Endothelial cell of umbilical vein (primary cell): ENCODE measurements at regions not wholly inside any gene's neighbourhood (a gene's known extent, or its start where the extent isn't known, plus 50 kb on each side); places are given as distances from the start of the nearest gene placed in this dataset.

Experiments
- BruUV-seq: library from RNA; stranded (reverse); fragments of 400-500 nt; replicated peaks from 2 replicates; lab custom pipeline; 2021; lab: Mats Ljungman, UMichigan
- CTCF ChIA-PET: fragments of 300-600, 350-600 bp; sonication (Branson Sonifier 250); formaldehyde crosslinking; loops from one replicate; lab custom pipeline; 2021; ENCODE audit warnings: antibody characterized with exemption, inconsistent platforms; lab: Charles Lee
- POLR2A ChIA-PET: fragments of 300-600, 350-600 bp; sonication (Branson Sonifier 250); formaldehyde crosslinking; loops from one replicate; lab custom pipeline; 2021; ENCODE audit warnings: antibody characterized with exemption, inconsistent platforms; lab: Charles Lee
- DNase-seq: peaks from one replicate; pipeline ENCODE4 v3.0.0-alpha.2; 2011; ENCODE audit warnings: low read depth, low spot score
- FAIRE-seq: peaks from 2 replicates; lab custom pipeline; 2011; peaks lifted over from hg19 to GRCh38; lab: Jason Lieb, UNC
- H2AFZ ChIP-seq: 2 replicates; pipeline ENCODE4 v1.6.0; 2012; ENCODE audit warnings: low read depth, low read length, control low read depth, inconsistent platforms
- H3K27ac ChIP-seq: 2 replicates; pipeline ENCODE4 v1.5.1; 2011; ENCODE audit warnings: low read depth, mild to moderate bottlenecking, control low read depth, low read length, moderate library complexity; ENCODE audit not compliant: insufficient read depth
- H3K27me3 ChIP-seq, 2 experiments: 2 replicates each; pipeline versions ENCODE4 v1.6.0 to v1.6.1; 2011; ENCODE audit warnings: low read length in 2 of 2, mixed read lengths in 1 of 2; ENCODE audit not compliant: control insufficient read depth in 2 of 2, insufficient read depth in 2 of 2
- H3K36me3 ChIP-seq, 2 experiments: 2 replicates in 1 of 2; 3 replicates in 1 of 2; pipeline ENCODE4 v1.5.1; 2011; ENCODE audit warnings: low read length in 2 of 2, mild to moderate bottlenecking in 1 of 2, moderate library complexity in 1 of 2; ENCODE audit not compliant: control insufficient read depth in 2 of 2, insufficient read depth in 2 of 2; ENCODE audit errors: extremely low read depth in 1 of 2
- H3K4me1 ChIP-seq: 3 replicates; pipeline ENCODE4 v1.5.1; 2011; ENCODE audit warnings: mild to moderate bottlenecking, low read length; ENCODE audit not compliant: control insufficient read depth, insufficient read depth; ENCODE audit errors: extremely low read depth
- H3K4me2 ChIP-seq: 2 replicates; pipeline ENCODE4 v1.6.1; 2011; ENCODE audit warnings: low read length, control low read depth, mixed read lengths; ENCODE audit not compliant: insufficient read depth
- H3K4me3 ChIP-seq, 3 experiments: fragments of 200-600 bp in 1 of 3; sonication (generic), shearing (Covaris generic) in 1 of 3; replicated peaks in 1 of 3; 2 replicates each; pipeline ENCODE4 v1.5.1; 2011 to 2016; ENCODE audit warnings: control low read depth in 3 of 3, low read length in 3 of 3, mild to moderate bottlenecking in 2 of 3, inconsistent platforms in 1 of 3, low read depth in 1 of 3, moderate library complexity in 1 of 3; ENCODE audit not compliant: insufficient read depth in 1 of 3
- H3K79me2 ChIP-seq: 2 replicates; pipeline ENCODE4 v1.6.0; 2012; ENCODE audit warnings: low read length, inconsistent platforms; ENCODE audit not compliant: control insufficient read depth, insufficient read depth
- H3K9ac ChIP-seq: replicated peaks from 2 replicates; pipeline ENCODE3; 2011; ENCODE audit warnings: low read length, control low read depth; ENCODE audit not compliant: insufficient read depth; ENCODE audit errors: extremely low read depth
- H3K9me1 ChIP-seq: replicated peaks from 3 replicates; pipeline ENCODE4 v1.6.0; 2011; ENCODE audit warnings: mild to moderate bottlenecking, low read length; ENCODE audit not compliant: control insufficient read depth, insufficient read depth; ENCODE audit errors: extremely low read depth
- H3K9me3 ChIP-seq: replicated peaks from 2 replicates; pipeline ENCODE4 v1.5.1; 2012; ENCODE audit warnings: low read length, inconsistent platforms; ENCODE audit not compliant: control insufficient read depth, insufficient read depth
- H4K20me1 ChIP-seq: replicated peaks from 2 replicates; pipeline ENCODE3; 2011; ENCODE audit warnings: mild to moderate bottlenecking, low read length; ENCODE audit not compliant: control insufficient read depth, insufficient read depth; ENCODE audit errors: extremely low read depth
- EZH2 ChIP-seq: IDR thresholded peaks from 2 replicates; pipeline ENCODE4 v1.6.1; 2012; ENCODE audit warnings: borderline replicate concordance, low read depth, mild to moderate bottlenecking, moderate library complexity, low read length, inconsistent platforms; ENCODE audit not compliant: severe bottlenecking
- FOS ChIP-seq: IDR thresholded peaks from 2 replicates; pipeline ENCODE4 v1.6.1; 2011; ENCODE audit warnings: mild to moderate bottlenecking, low read length, moderate library complexity, borderline replicate concordance; ENCODE audit not compliant: insufficient read depth
- GATA2 ChIP-seq: IDR thresholded peaks from 2 replicates; pipeline ENCODE4 v1.7.0; 2011; ENCODE audit warnings: low read depth, mild to moderate bottlenecking, moderate library complexity, mixed read lengths, low read length; ENCODE audit not compliant: insufficient read length, insufficient read depth
- JUN ChIP-seq: IDR thresholded peaks from 2 replicates; pipeline ENCODE4 v1.6.1; 2011; ENCODE audit warnings: borderline replicate concordance, low read depth; ENCODE audit not compliant: insufficient read length, insufficient read depth
- MYC ChIP-seq: IDR thresholded peaks from one replicate; pipeline ENCODE4 v1.6.1; 2011; ENCODE audit warnings: mild to moderate bottlenecking, low read depth, low read length
- POLR2A ChIP-seq: IDR thresholded peaks from 2 replicates; pipeline ENCODE4 v1.6.1; 2012; ENCODE audit warnings: low read depth, mild to moderate bottlenecking, control low read depth, low read length
- POLR2AphosphoS5 ChIP-seq: IDR thresholded peaks from 2 replicates; pipeline ENCODE4 v1.6.1; 2012; ENCODE audit warnings: low read depth, mild to moderate bottlenecking, control low read depth, low read length, moderate library complexity; ENCODE audit not compliant: insufficient read depth
- dilution Hi-C: fragments of 300-500 bp; cut with MboI; formaldehyde crosslinking; loops from one replicate; pipeline ENCODE4 v1.15.0; 2019; ENCODE audit warnings: low sequenced_read_pairs; ENCODE audit not compliant: extremely low pct_ligation_motif_present
- intact Hi-C: fragments of 100-400 bp; cut with micrococcal nuclease; formaldehyde crosslinking; loops from one replicate; pipeline ENCODE4 v1.10.0; 2022
- TF ChIP-seq, protein P1 (sequence below): IDR thresholded peaks from 2 replicates; pipeline ENCODE4 v1.6.1; 2011; ENCODE audit not compliant: insufficient read depth, insufficient read length
- TF ChIP-seq, protein P2 (sequence below), 2 donors: IDR thresholded peaks; 1 replicate in 1 of 2; 2 replicates in 1 of 2; pipeline ENCODE4 v1.5.1; 2011; ENCODE audit warnings: low read length in 2 of 2, mild to moderate bottlenecking in 2 of 2, moderate library complexity in 2 of 2, control low read depth in 1 of 2, inconsistent platforms in 1 of 2, low read depth in 1 of 2; ENCODE audit not compliant: insufficient read depth in 1 of 2; ENCODE audit errors: extremely low read depth in 1 of 2

DNA sequence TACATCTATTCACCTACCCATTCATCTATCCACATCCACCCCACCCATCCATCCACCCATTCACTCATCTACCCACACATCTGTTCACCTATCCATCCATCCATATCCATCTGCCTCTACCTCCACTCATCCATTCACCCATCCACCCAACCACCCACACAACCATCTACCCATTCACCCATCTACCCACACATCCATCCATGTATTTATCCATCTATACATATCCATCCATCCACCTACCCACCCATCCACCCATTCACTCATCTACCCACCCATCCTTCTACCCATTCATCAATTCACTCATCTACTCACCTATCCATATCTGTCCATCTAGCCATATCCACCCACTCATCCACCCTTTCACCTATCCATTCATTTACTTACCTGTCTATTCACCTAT is 187.6 kb downstream of the ASB1 start:
- intact Hi-C loops = no loop called here
- FAIRE-seq (no peak), DNase-seq (no peak)
- Histone ChIP-seq H3K4me2 (no peak overlapping the region), H3K9me1 (no peaks in the 10 kb centered on the region), H2AFZ (no peak overlapping the region), H3K79me2 (no peaks in the 10 kb centered on the region), H3K27me3 (peaks cover 0 to 2% of the 10 kb centered on the region in 2 experiments), H3K9ac (no peak overlapping the region), H4K20me1 (no peaks in the 10 kb centered on the region), H3K36me3 (no peaks in the 10 kb centered on the region), H3K4me3 (no peak overlapping the region), H3K9me3 (no peaks in the 10 kb centered on the region), H3K27ac (no peak overlapping the region), H3K4me1 (no peaks in the 10 kb centered on the region)
- no peak for TF ChIP-seq POLR2AphosphoS5
- TF ChIP-seq GATA2 = no peak
- BruUV-seq = no TSS peak
- POLR2A ChIA-PET = no interaction called here
- dilution Hi-C loops = no loop called here
- CTCF ChIA-PET = no interaction called here

DNA sequence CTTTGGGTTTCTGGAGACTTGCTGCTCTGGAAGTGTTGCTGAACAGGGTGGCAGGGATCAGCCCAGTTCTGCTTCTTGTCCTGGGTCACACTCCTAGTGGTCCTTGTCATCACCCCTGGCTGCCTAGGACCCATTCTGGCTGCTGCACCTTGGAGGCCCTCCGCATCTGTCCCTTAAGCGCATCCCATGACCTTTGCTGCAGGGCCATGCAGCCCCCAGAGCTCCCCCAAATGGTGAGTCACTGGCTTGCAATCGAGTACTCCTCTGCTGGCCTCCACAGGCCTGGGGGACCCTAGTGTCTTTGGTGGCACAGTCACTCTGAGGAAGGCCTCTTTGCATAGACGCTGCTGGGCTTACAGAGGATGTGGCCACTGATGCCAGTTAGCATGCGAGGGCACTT is 188.5 kb downstream of the ASB1 start:
- DNase-seq (no peak), FAIRE-seq (no peak)
- Histone ChIP-seq H3K4me1 (no peaks in the 10 kb centered on the region), H3K27me3 (peaks cover 0 to 2% of the 10 kb centered on the region in 2 experiments), H3K9ac (no peak overlapping the region), H2AFZ (no peak overlapping the region), H3K27ac (no peak overlapping the region), H4K20me1 (no peaks in the 10 kb centered on the region), H3K4me2 (no peak overlapping the region), H3K9me1 (no peaks in the 10 kb centered on the region), H3K9me3 (no peaks in the 10 kb centered on the region), H3K79me2 (no peaks in the 10 kb centered on the region), H3K36me3 (no peaks in the 10 kb centered on the region), H3K4me3 (no peak overlapping the region)
- dilution Hi-C loops (no loop called here), intact Hi-C loops (no loop called here)
- ChIA-PET POLR2A (no interaction called here), CTCF (no interaction called here)
- no TSS peak for BruUV-seq
- TF ChIP-seq JUN = no peak
- TF ChIP-seq GATA2 = no peak
- no peak for TF ChIP-seq POLR2A
- no peak for TF ChIP-seq EZH2
- TF ChIP-seq POLR2AphosphoS5 = no peak
- TF ChIP-seq, protein P1, sequence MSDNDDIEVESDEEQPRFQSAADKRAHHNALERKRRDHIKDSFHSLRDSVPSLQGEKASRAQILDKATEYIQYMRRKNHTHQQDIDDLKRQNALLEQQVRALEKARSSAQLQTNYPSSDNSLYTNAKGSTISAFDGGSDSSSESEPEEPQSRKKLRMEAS = no peak
- TF ChIP-seq, protein P2, sequence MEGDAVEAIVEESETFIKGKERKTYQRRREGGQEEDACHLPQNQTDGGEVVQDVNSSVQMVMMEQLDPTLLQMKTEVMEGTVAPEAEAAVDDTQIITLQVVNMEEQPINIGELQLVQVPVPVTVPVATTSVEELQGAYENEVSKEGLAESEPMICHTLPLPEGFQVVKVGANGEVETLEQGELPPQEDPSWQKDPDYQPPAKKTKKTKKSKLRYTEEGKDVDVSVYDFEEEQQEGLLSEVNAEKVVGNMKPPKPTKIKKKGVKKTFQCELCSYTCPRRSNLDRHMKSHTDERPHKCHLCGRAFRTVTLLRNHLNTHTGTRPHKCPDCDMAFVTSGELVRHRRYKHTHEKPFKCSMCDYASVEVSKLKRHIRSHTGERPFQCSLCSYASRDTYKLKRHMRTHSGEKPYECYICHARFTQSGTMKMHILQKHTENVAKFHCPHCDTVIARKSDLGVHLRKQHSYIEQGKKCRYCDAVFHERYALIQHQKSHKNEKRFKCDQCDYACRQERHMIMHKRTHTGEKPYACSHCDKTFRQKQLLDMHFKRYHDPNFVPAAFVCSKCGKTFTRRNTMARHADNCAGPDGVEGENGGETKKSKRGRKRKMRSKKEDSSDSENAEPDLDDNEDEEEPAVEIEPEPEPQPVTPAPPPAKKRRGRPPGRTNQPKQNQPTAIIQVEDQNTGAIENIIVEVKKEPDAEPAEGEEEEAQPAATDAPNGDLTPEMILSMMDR (IDR thresholded peaks at IDR 0.05; ENCODE audit: extremely low read depth in 1 of 2, insufficient read depth in 1 of 2, low read depth in 1 of 2, low read length in 2 of 2) = no peak
- no peak for TF ChIP-seq MYC
- TF ChIP-seq FOS = no peak
